ENCODE measurements at regions not wholly inside any gene's neighbourhood (a gene's known extent, or its start where the extent isn't known, plus 50 kb on each side); places are given as distances from the start of the nearest gene placed in this dataset.

GRCh38 chr4:158025131-158025530, 147.7 kb downstream of the GASK1B start:
- TF ChIP-seq CTCF (IDR thresholded peaks at IDR 0.05) (no peak), POLR2A (IDR thresholded peaks at IDR 0.05) (no peak)
- intact Hi-C loops (cut with DNase I; ENCODE audit: low total_unique reads): no loop called here
- 90 to 95% methylated on average over 1 of the region's 1 CpG for WGBS, 2 donors
- H3K4me3 ChIP-seq (ENCODE audit: low read depth, poor library complexity, severe bottlenecking): no peak overlapping the region
- DNase-seq (ENCODE audit: low spot score in 2 of 2): no peak

- TF ChIP-seq POLR2A (IDR thresholded peaks at IDR 0.05): no peak
- no peak for TF ChIP-seq CTCF (IDR thresholded peaks at IDR 0.05)
- DNase-seq (ENCODE audit: low spot score in 2 of 2): no peak
- WGBS, 2 donors: 33 to 38% methylated on average over 5 of the region's 5 CpGs
- intact Hi-C loops (cut with DNase I; ENCODE audit: low total_unique reads): no loop called here
- no peak overlapping the region for H3K4me3 ChIP-seq (ENCODE audit: low read depth, poor library complexity, severe bottlenecking)
Measured at GRCh38 chr4:158020734-158021346, 152.0 kb downstream of the GASK1B start.

GRCh38 chr4:158020176-158020575, 152.6 kb downstream of the GASK1B start:
- H3K4me3 ChIP-seq (ENCODE audit: low read depth, poor library complexity, severe bottlenecking): no peak overlapping the region
- TF ChIP-seq POLR2A (IDR thresholded peaks at IDR 0.05): no peak
- no peak for TF ChIP-seq CTCF (IDR thresholded peaks at IDR 0.05)
- intact Hi-C loops (cut with DNase I; ENCODE audit: low total_unique reads): no loop called here
- DNase-seq (ENCODE audit: low spot score in 2 of 2): peak; percentile 79 to 83

- intact Hi-C loops (cut with DNase I; ENCODE audit: low total_unique reads): no loop called here
- H3K4me3 ChIP-seq (ENCODE audit: low read depth, poor library complexity, severe bottlenecking): no peak overlapping the region
- no peak for DNase-seq (ENCODE audit: low spot score in 2 of 2)
- TF ChIP-seq CTCF (IDR thresholded peaks at IDR 0.05) (no peak), POLR2A (IDR thresholded peaks at IDR 0.05) (no peak)
- 85 to 92% methylated on average over 1 of the region's 1 CpG for WGBS, 2 donors
Measured at GRCh38 chr4:158018831-158019230, 154.0 kb downstream of the GASK1B start.

- TF ChIP-seq POLR2A (IDR thresholded peaks at IDR 0.05): no peak
- no peak for TF ChIP-seq CTCF (IDR thresholded peaks at IDR 0.05)
- intact Hi-C loops (cut with DNase I; ENCODE audit: low total_unique reads): no loop called here
- 52 to 68% methylated on average over 1 of the region's 1 CpG for WGBS, 2 donors
- no peak for DNase-seq (ENCODE audit: low spot score in 2 of 2)
- H3K4me3 ChIP-seq (ENCODE audit: low read depth, poor library complexity, severe bottlenecking): no peak overlapping the region
Measured at GRCh38 chr4:158018221-158018830, 154.5 kb downstream of the GASK1B start.

GRCh38 chr4:158016511-158016910, 156.3 kb downstream of the GASK1B start:
- no peak overlapping the region for H3K4me3 ChIP-seq (ENCODE audit: low read depth, poor library complexity, severe bottlenecking)
- 73 to 86% methylated on average over 1 of the region's 1 CpG for WGBS, 2 donors
- no peak for TF ChIP-seq CTCF (IDR thresholded peaks at IDR 0.05)
- no peak for TF ChIP-seq POLR2A (IDR thresholded peaks at IDR 0.05)
- intact Hi-C loops (cut with DNase I; ENCODE audit: low total_unique reads): no loop called here
- DNase-seq (ENCODE audit: low spot score in 2 of 2): no peak

Measured in lower leg skin (tissue), 4 donors.